MG63 (cell line): ENCODE measurements at regions not wholly inside any gene's neighbourhood (a gene's known extent, or its start where the extent isn't known, plus 50 kb on each side); places are given as distances from the start of the nearest gene placed in this dataset.

Experiments used
- DNase-seq: peaks from one replicate; pipeline ENCODE4 v3.0.0-alpha.2; 2020
- H3K27me3 ChIP-seq: fragments of 250-450 bp; sonication (Bioruptor Pico); 2 replicates; pipeline ENCODE4 v1.5.1; 2020; ENCODE audit warnings: mild to moderate bottlenecking, moderate library complexity
- H3K36me3 ChIP-seq: fragments of 250-450 bp; sonication (Bioruptor Pico); 2 replicates; pipeline ENCODE4 v1.5.1; 2020; ENCODE audit warnings: mild to moderate bottlenecking, moderate library complexity
- H3K4me3 ChIP-seq: fragments of 250-450 bp; sonication (Bioruptor Pico); 2 replicates; pipeline ENCODE4 v1.5.1; 2020; ENCODE audit warnings: mild to moderate bottlenecking, moderate library complexity
- H3K9me3 ChIP-seq: fragments of 250-450 bp; sonication (Bioruptor Pico); 2 replicates; pipeline ENCODE4 v1.5.1; 2020; ENCODE audit warnings: mild to moderate bottlenecking, moderate library complexity

DNA sequence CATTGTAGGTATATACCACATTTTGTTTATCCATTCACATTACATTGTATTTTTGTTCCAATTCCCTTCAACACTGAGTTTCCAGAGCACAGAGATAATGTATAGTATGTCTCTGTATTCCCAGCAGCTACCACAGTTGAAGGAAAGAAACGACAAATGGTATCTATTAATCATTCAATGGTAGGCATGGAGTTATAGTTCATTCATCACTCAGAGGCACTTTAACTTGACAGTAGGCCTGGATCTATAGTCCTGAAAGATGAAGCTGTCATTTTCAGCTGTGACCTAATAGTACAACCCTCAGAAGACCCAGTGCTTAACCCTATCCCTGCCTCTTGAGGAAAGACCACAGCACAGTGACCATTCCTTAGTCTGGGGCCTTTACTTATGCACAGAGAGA, 163.0 kb upstream of the TMTC4 start:
- Histone ChIP-seq H3K4me3 (no peak overlapping the region), H3K9me3 (no peaks in the 10 kb centered on the region), H3K36me3 (no peaks in the 10 kb centered on the region), H3K27me3 (no peaks in the 10 kb centered on the region)
- no peak for DNase-seq

DNA sequence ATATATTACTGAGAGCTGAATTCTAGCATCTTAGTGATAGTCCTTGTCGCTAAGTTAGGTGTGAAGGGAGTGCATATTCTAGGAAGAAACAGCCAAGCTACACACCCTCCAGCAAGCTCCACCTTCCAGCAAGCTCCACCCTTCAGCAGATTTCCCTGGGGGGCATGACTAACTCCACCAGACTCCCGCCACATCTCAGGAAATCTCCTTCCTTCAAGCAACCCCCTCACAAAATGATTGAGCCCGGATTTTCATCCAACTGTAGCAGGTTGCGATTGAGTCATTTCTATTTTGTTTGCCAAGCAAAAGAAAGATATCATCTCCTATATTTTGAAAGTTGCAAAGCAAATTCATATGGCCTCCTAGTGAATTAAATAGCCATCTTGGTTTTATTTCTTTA, 162.1 kb upstream of the TMTC4 start:
- H3K9me3 ChIP-seq = no peaks in the 10 kb centered on the region
- no peaks in the 10 kb centered on the region for H3K36me3 ChIP-seq
- H3K27me3 ChIP-seq = no peaks in the 10 kb centered on the region
- no peak overlapping the region for H3K4me3 ChIP-seq
- peak; percentile 74 for DNase-seq

DNA sequence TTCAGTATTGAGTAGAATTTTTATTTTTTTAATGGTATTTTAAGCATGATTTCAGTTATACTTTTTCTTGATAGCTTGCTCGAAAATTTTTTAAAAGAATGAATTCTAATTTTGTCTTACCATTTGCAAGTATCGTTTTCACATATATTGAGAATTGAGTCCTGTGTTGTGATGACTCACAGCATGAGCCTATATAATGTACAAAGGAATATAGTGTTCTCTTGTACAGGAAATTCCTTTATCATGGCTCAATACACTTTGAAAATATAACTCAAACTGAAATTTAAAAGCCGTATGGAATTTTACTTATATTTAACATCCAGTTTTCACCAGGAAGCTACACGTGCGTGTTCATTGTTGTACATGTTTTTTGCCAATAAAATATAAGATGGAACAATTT, 161.1 kb upstream of the TMTC4 start:
- H3K36me3 ChIP-seq = no peaks in the 10 kb centered on the region
- H3K27me3 ChIP-seq = no peaks in the 10 kb centered on the region
- DNase-seq = no peak
- H3K9me3 ChIP-seq = no peaks in the 10 kb centered on the region
- no peak overlapping the region for H3K4me3 ChIP-seq

DNA sequence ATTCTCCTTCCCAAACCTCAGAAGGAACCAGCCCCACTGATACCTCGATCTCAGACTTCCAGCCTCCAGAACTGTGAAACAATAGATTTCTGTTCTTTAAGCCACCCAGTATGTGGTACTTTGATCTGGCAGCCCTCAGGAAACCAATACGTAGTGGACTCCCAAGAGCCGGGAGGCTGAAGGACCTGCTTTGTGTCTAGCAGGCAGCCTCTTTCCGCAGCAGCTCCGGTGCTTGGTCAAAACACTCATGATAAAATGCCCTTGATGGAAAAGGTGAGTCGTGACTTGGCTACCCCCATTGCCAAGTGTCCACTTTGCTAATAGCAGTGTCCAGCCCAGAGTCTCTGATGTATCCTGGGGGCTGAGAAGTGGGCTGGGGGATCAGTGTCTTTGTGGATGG, 158.8 kb upstream of the TMTC4 start:
- DNase-seq = no peak
- Histone ChIP-seq H3K27me3 (no peaks in the 10 kb centered on the region), H3K9me3 (no peaks in the 10 kb centered on the region), H3K4me3 (no peak overlapping the region), H3K36me3 (no peaks in the 10 kb centered on the region)

DNA sequence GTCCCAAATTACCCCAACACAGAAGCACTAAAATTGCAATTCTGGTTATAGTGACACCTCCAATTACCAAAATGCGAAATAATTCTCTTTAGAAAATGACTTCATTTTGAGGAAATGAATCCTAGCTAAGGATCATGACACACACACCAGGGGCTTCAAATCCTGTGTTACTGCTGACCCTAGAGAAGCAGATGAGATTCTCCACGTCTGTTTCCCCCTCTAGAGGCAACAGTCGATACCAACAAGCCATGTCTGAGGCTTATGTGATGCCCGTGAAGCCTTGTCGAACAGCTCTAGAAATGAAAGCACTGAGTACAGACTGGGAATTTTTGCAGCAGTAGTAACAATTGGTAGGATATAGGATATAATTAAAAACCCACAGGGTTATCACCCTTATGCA, 153.6 kb upstream of the TMTC4 start:
- H3K4me3 ChIP-seq = no peak overlapping the region
- H3K36me3 ChIP-seq = no peaks in the 10 kb centered on the region
- H3K27me3 ChIP-seq = no peaks in the 10 kb centered on the region
- no peak for DNase-seq
- H3K9me3 ChIP-seq = no peaks in the 10 kb centered on the region

DNA sequence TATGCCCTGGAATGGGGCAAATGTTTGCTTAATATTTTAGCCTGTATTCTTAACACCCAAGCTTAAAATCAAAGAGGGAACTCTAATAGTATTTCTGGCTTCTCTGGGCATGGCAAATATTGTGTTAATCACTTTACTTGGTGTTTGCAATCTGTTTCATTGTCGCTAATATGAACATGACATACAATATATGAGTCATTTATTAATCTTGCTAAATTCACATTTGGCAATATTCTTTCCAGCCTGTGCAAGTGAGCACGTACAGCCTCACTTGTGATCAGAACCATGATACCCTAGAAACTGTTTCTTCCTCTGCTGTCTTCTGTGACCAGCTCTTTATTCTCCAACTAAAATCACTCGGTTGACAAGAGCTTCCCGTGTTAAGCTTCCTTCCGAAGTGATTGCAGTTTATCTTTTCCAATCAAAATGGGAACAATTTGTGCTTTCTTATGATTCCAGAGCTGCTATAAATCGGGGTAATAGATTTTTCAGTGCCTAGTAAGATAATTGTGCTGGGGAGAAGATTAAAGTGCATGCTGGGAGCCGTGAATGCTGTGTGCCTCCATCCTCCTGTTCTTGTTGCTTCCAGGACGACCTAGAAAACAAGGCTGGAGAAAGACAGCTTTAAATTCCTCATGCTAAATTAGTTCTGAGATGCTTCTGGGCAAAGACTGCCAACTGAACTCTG, 153.0 kb upstream of the TMTC4 start:
- H3K9me3 ChIP-seq = no peaks in the 10 kb centered on the region
- H3K4me3 ChIP-seq = no peak overlapping the region
- no peak for DNase-seq
- H3K36me3 ChIP-seq = no peaks in the 10 kb centered on the region
- H3K27me3 ChIP-seq = no peaks in the 10 kb centered on the region

DNA sequence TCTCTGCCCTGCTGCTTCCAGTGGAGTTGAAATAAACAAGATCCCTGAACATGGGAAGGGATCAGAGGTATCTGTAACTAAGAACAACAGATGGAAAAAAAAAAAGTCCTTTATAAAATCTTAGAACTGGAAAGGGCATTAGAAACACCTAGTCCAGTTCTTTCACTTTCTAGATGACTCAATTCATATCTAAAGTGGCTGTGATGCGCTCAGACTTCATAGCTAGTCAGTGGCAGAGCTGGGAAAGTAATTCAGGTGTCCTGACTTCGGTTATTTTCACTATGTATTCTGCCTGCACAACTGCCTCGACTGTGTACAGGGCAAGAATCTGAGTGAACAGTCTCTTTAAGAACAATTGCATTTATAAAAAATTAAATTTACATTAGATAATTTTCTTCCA, 151.8 kb upstream of the TMTC4 start:
- no peaks in the 10 kb centered on the region for H3K27me3 ChIP-seq
- H3K4me3 ChIP-seq = no peak overlapping the region
- no peaks in the 10 kb centered on the region for H3K9me3 ChIP-seq
- H3K36me3 ChIP-seq = no peaks in the 10 kb centered on the region
- DNase-seq = no peak

DNA sequence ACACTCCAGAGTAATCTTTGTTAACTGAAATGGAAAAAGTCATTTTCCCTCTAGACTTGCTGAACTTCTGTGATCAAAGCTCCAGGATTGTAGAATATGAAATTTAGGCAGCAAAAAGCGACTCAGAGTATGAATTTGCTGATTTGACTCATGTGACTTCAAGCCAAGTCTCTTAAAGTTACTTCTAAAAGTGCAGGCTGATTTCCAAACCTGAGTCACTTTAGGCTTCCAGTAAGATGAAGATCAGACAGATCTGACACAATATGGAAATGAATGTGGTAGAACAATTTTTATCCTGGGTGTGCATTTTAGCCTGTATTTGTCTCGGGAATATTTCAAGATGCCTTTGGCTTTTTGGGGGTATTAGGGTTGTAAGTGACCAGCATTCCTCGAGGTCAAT, 151.0 kb upstream of the TMTC4 start:
- Histone ChIP-seq H3K9me3 (no peaks in the 10 kb centered on the region), H3K4me3 (no peak overlapping the region), H3K27me3 (no peaks in the 10 kb centered on the region), H3K36me3 (no peaks in the 10 kb centered on the region)
- no peak for DNase-seq

DNA sequence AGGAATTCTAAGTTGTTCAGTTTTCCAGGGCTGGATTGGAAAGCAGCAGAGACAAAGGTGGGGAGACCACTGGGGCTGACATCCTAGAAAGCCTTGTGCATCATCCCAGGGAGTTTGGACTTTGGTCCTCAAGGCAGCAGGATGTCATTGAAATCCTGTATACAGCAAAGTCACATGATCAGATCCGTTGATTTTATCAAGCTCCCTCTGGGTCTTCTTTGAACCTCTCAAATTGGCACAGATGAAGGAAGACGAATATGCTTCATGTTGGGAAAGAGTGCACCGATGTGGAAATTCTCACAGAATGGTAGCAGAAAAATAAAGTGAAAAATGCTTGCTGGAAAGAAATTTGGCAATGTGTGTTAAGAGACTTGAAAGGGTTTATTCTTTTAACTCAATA, 149.8 kb upstream of the TMTC4 start:
- DNase-seq = no peak
- Histone ChIP-seq H3K9me3 (no peaks in the 10 kb centered on the region), H3K4me3 (no peak overlapping the region), H3K36me3 (no peaks in the 10 kb centered on the region), H3K27me3 (no peaks in the 10 kb centered on the region)

DNA sequence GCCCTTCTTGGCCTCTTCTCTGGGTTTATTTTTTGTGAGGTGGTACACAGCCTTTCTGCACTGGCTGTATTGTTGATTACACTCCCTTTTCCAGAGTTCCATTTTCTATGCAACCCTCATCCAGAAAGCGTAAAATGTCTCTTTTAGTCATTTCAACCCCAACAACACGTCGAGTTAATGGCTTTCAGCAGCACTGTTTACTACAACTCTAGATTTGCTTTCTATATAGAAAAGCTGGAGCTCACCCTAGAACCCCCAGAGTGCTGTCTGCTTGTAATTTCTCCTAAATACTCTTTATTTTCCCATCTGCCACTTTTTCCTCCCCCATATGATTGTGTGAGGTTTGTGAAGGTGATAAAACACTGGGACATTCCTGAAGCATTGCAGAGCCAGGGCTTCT, 148.9 kb upstream of the TMTC4 start:
- H3K9me3 ChIP-seq = no peaks in the 10 kb centered on the region
- H3K36me3 ChIP-seq = no peaks in the 10 kb centered on the region
- no peaks in the 10 kb centered on the region for H3K27me3 ChIP-seq
- DNase-seq = no peak
- no peak overlapping the region for H3K4me3 ChIP-seq

DNA sequence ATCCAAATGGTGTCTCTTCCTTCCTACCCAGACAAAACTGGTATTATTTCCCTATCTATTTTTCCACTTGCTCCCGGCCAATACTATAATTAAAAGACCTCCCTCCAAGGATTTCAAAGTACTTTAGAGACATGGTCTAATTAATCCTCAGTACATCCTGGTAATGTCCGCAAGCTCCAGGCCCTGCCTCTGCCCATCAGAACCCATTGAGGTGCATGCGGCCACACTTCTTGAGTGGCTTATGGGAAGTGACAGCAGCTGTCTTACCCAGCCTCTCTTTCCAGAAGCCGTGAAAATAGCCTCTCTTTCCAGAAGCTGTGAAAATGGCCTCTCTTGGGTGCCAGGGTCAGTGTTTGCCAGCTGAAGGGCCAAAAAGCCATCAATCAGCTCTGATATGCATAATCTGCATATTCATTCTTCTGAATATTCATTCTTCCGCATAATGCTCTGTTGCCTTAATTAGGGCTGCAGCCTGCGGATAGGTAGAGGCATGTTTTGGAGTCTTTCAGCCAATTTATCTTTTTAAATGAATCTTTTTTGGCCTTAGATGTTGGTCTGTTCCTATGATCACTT, 148.4 kb upstream of the TMTC4 start:
- no peaks in the 10 kb centered on the region for H3K27me3 ChIP-seq
- H3K9me3 ChIP-seq = no peaks in the 10 kb centered on the region
- H3K36me3 ChIP-seq = no peaks in the 10 kb centered on the region
- no peak overlapping the region for H3K4me3 ChIP-seq
- DNase-seq = no peak

DNA sequence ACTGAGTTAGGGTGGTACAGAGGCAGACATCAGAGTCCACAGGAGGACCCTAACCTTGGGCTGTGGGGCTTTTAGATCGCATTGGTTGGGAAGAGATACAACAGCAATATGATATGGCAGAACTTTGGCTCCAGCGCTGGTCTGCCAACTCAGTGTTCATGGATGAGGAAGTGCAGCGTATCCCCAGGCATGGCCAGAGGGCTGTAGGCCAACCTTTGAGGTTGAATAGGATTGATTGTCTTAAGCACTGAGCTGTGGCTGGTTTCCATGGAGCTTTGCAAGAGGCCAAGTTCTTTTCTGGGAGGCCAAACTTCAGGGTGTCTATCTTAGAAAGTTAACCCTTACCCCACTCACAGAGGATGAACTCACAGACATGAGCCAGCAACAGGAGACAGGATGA, 144.1 kb upstream of the TMTC4 start:
- DNase-seq = peak; percentile 40
- no peak overlapping the region for H3K4me3 ChIP-seq
- H3K9me3 ChIP-seq = no peaks in the 10 kb centered on the region
- no peaks in the 10 kb centered on the region for H3K27me3 ChIP-seq
- H3K36me3 ChIP-seq = no peaks in the 10 kb centered on the region

DNA sequence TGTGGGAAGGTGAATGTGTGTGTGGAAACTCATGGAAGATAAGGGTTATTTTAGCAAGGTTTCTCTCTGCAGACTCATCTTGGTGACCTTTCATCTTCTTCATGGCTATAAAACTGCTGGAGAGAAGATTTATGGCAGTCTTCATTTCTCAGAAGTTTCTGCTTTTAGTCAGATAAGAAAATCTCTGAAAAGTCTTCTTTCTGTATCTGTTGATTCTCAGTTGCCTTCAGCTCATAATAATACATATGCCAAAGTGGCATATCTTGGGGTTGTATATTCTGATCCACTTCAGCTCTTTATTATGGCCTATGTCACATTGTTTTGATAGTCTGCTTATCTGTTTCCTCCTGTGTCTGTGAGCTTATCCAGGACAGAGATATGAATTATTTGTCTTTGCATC, 143.3 kb upstream of the TMTC4 start:
- no peak for DNase-seq
- no peaks in the 10 kb centered on the region for H3K9me3 ChIP-seq
- no peaks in the 10 kb centered on the region for H3K36me3 ChIP-seq
- H3K4me3 ChIP-seq = no peak overlapping the region
- H3K27me3 ChIP-seq = no peaks in the 10 kb centered on the region

DNA sequence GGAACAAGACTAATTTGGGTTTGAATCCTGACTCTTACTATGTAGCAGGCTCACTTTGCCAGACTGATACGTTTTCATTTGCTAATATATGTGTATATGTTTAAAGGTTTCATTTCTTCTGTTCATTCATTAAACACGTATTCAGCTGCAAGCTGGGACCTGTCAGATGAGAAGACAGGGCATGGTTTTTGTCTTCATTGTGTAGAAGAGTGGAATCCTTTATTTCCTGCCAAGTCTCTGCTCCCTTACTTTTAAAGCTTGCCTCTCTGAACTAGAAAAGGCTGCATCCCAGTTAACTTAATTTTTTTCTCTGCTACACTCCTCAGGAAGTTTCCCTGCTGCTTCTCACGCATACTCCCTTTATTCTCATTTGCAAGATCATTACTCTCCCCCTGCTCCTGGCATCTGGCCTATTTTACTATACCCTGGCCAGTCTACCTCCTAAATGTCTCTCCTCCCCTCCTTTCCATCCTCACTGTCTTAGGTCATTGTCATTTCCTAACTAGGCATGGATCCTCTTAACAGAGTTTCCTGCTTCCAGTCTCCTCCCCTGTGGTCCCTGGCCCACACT, 141.0 kb upstream of the TMTC4 start:
- Histone ChIP-seq H3K27me3 (peaks cover 7% of the 10 kb centered on the region; the same call in 1 of the 2 replicates), H3K4me3 (no peak overlapping the region)
- no peak for DNase-seq

DNA sequence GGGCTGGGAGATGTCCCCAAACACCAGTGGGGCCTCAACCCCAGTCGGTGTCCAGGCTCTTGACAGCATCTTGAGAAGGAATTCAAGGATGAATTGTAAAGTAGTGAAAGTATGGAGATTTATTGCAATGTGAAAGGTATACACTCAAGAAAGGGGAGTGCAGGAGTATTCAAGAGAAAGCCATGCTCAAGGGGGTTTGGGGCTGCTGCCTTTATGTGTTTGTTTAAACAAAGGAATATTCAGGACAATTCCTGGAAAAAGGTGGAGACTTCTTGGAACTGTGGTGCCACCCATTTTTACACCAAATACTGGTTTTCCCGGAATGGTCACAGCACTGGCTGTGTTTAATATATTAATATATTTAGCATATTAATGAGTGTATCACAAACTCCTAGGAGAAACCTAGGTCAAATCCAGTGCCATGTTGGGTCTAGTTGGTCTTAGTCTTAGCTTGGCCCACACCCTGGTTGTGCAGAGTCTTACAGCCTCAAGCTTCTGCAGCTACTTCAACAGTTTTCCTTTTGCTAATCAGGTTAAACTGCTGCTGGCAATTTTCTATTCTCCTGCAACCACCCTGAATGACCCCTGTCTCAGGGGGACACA, 138.5 kb upstream of the TMTC4 start:
- Histone ChIP-seq H3K4me3 (no peak overlapping the region), H3K9me3 (no peaks in the 10 kb centered on the region), H3K36me3 (no peaks in the 10 kb centered on the region), H3K27me3 (peaks cover 7% of the 10 kb centered on the region; the same call in 1 of the 2 replicates)
- DNase-seq = no peak

More for the DNA sequence above, 141.0 kb upstream of the TMTC4 start:
- H3K9me3 ChIP-seq = no peaks in the 10 kb centered on the region
- H3K36me3 ChIP-seq = no peaks in the 10 kb centered on the region

DNA sequence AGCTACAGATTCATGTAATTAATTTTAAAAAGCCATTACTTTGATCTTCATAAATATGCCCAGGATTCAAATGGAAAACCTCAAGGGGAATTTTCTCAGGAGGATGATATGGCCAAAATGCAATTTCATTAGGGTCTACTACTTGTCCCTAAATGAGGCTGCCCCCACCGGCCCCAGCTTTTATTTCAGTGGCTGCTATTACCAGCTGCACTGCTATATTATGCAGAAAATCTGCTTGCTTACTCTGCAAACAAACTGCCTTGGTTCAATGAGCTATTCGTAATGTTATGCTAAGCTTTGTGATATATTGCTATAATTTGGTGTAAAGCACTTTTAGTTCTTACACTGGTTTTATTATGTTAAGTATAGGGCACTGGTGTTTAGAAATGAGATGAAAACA, 137.3 kb upstream of the TMTC4 start:
- DNase-seq = no peak
- no peaks in the 10 kb centered on the region for H3K9me3 ChIP-seq
- H3K36me3 ChIP-seq = no peaks in the 10 kb centered on the region
- H3K4me3 ChIP-seq = no peak overlapping the region
- peaks cover 7% of the 10 kb centered on the region for H3K27me3 ChIP-seq

DNA sequence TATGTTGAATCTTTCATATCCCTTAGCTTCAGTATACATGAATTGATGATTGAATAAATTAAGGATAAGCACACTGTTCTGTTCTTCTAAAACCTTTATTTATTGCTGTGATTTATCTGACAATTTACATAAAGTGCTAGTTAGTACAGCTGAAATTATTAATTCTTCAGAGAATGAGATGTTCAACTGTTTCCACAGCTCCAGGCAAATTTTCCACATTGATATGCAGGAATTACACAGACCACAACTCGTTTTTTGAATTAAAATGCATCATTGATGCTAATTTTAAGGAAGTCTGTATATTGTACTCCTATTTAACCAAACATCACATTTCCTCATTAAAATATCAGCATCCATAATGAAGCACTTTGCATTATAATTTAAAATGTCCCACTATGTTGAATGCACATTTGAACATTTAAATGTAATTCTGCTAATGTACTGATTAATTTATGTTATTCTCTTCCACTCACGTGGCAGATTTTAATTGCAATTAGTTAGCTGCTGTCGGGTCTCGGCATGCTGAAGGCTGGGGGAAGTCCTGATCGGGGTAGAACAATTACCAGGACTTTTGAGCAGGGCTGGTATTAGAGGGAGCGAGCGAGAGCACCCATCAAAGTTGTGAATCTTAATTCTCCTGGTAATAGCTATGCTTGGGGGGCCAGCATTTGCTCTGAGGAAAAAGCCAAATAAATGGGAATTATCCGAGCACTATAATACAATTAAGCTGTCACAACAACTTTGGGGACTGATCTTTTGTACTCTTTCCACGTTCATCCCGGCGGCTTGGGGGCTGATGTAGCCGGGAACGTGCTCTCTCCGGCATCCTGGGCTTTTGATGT, 136.7 kb upstream of the TMTC4 start:
- Histone ChIP-seq H3K36me3 (no peaks in the 10 kb centered on the region), H3K27me3 (peaks cover 7% of the 10 kb centered on the region), H3K9me3 (no peaks in the 10 kb centered on the region), H3K4me3 (no peak overlapping the region)
- DNase-seq = no peak
